Mesothelial cell of epicardium (in vitro differentiated cells): ENCODE measurements at regions not wholly inside any gene's neighbourhood (a gene's known extent, or its start where the extent isn't known, plus 50 kb on each side); places are given as distances from the start of the nearest gene placed in this dataset.

Source experiments
- DNase-seq, 2 experiments: peaks; one replicate each; pipeline ENCODE4 v3.0.0; 2021; ENCODE audit warnings: low spot score in 2 of 2; ENCODE audit not compliant: unreplicated experiment in 2 of 2
- H3K27ac Mint-ChIP-seq: 2 replicates; pipeline ENCODE4 v1.8.0; 2021; ENCODE audit warnings: mixed read lengths
- H3K27me3 Mint-ChIP-seq: 2 replicates; pipeline ENCODE4 v1.8.0; 2021; ENCODE audit warnings: low read depth, mixed read lengths
- H3K36me3 Mint-ChIP-seq: 2 replicates; pipeline ENCODE4 v1.8.0; 2021; ENCODE audit warnings: mixed read lengths
- H3K4me1 Mint-ChIP-seq: 2 replicates; pipeline ENCODE4 v1.8.0; 2021; ENCODE audit warnings: mixed read lengths
- H3K4me3 Mint-ChIP-seq: 2 replicates; pipeline ENCODE4 v1.8.0; 2021; ENCODE audit warnings: mild to moderate bottlenecking, moderate library complexity, mixed read lengths
- H3K9me3 Mint-ChIP-seq: 2 replicates; pipeline ENCODE4 v1.8.0; 2021; ENCODE audit warnings: mixed read lengths
- TF ChIP-seq, protein P1 (sequence below): fragments of 200-600 bp; sonication (generic); IDR thresholded peaks from one replicate; pipeline ENCODE4 v1.5.0; 2021; ENCODE audit warnings: antibody characterized with exemption; ENCODE audit not compliant: unreplicated experiment

DNA sequence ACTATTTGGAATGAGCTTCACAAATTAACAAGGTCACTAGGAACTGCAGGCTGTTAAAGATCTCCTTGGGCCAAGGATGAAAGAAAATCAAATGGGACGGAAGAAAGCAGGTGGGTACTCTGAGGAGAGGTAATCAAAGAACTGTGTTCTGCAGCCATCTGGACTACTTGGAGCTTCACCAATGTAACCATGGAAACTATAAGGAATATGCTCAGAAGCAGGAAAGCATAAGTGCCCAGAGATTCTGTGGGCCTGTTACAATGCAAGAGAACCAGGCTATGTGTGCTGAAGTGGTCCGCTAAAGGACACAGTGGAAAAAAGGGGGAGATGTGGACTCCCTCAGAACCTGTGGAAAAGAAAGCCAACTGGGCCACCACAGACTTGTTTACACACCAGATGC, 238.5 kb downstream of the PTGER3 start:
- Mint-ChIP-seq H3K36me3 (no peaks in the 10 kb centered on the region), H3K4me3 (no peak overlapping the region), H3K4me1 (no peaks in the 10 kb centered on the region), H3K27me3 (peaks cover 10% of the 10 kb centered on the region), H3K9me3 (peaks cover 8% of the 10 kb centered on the region), H3K27ac (no peak overlapping the region)
- DNase-seq, result no peak
- TF ChIP-seq, protein P1, sequence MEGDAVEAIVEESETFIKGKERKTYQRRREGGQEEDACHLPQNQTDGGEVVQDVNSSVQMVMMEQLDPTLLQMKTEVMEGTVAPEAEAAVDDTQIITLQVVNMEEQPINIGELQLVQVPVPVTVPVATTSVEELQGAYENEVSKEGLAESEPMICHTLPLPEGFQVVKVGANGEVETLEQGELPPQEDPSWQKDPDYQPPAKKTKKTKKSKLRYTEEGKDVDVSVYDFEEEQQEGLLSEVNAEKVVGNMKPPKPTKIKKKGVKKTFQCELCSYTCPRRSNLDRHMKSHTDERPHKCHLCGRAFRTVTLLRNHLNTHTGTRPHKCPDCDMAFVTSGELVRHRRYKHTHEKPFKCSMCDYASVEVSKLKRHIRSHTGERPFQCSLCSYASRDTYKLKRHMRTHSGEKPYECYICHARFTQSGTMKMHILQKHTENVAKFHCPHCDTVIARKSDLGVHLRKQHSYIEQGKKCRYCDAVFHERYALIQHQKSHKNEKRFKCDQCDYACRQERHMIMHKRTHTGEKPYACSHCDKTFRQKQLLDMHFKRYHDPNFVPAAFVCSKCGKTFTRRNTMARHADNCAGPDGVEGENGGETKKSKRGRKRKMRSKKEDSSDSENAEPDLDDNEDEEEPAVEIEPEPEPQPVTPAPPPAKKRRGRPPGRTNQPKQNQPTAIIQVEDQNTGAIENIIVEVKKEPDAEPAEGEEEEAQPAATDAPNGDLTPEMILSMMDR, result no peak

GRCh38 chr1:70811815-70812214, 235.8 kb downstream of the PTGER3 start:
- TF ChIP-seq, protein P1, result no peak
- peaks cover 8% of the 10 kb centered on the region for H3K27me3 Mint-ChIP-seq
- H3K4me1 Mint-ChIP-seq, result no peaks in the 10 kb centered on the region
- H3K27ac Mint-ChIP-seq, result no peak overlapping the region
- no peak for DNase-seq
- no peaks in the 10 kb centered on the region for H3K9me3 Mint-ChIP-seq
- H3K4me3 Mint-ChIP-seq, result no peak overlapping the region
- H3K36me3 Mint-ChIP-seq, result no peaks in the 10 kb centered on the region

DNA sequence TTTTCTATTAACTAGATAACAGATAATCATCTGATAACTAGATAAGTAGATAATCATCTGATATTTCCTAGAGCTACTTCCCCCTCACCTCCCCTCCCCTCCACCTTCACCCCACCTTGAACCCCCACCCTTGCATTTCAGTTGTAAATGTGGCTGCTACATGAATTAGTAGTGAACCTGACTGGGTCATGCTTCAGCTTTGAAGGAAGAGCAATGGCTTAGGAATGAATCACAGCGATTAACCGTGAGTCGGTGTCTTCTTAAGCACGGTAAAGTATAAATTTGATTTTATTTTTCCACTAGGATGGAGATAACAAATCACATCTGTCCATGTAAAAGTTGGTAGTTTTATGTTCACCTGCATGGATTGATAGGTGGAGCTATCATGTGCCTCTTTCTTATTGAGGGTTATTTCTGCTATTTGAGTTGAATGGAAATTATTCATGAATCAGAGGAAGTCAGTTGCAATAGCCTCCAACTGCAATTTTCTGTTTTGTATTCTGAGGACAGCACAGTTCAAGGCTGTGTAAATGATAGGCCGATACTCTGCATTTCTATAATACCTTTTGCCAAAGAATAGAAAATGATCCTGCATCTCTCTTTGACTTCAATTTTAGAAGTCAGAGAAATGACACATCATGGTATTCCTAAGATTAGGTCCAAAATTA, 235.0 kb downstream of the PTGER3 start:
- no peaks in the 10 kb centered on the region for H3K9me3 Mint-ChIP-seq
- no peak overlapping the region for H3K4me3 Mint-ChIP-seq
- no peaks in the 10 kb centered on the region for H3K4me1 Mint-ChIP-seq
- DNase-seq, result no peak
- H3K27ac Mint-ChIP-seq, result no peak overlapping the region
- peaks cover 7% of the 10 kb centered on the region for H3K27me3 Mint-ChIP-seq
- no peaks in the 10 kb centered on the region for H3K36me3 Mint-ChIP-seq
- TF ChIP-seq, protein P1, result no peak

DNA sequence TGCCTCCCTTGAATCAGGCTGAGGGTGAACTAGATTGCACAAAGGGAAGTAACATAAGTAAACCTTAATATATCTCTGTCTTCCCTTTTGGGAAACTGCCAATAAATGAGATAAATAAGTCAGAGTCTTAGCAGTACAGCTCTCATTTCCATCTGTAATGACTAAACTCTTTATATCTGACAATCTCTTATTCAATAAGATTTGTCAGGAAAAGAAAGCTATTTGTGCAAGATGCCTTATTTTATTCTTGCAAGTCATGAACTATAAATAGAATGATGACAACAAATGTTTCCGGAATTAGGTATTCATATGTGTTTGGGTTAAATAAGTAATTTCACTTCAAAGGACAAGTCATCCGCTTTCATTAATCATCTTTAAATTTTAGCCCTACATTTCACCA, 229.2 kb downstream of the PTGER3 start:
- no peaks in the 10 kb centered on the region for H3K4me1 Mint-ChIP-seq
- no peak overlapping the region for H3K27ac Mint-ChIP-seq
- DNase-seq, result no peak
- H3K9me3 Mint-ChIP-seq, result no peaks in the 10 kb centered on the region
- H3K4me3 Mint-ChIP-seq, result no peak overlapping the region
- TF ChIP-seq, protein P1, result no peak
- H3K36me3 Mint-ChIP-seq, result no peaks in the 10 kb centered on the region
- H3K27me3 Mint-ChIP-seq, result peaks cover 7% of the 10 kb centered on the region

DNA sequence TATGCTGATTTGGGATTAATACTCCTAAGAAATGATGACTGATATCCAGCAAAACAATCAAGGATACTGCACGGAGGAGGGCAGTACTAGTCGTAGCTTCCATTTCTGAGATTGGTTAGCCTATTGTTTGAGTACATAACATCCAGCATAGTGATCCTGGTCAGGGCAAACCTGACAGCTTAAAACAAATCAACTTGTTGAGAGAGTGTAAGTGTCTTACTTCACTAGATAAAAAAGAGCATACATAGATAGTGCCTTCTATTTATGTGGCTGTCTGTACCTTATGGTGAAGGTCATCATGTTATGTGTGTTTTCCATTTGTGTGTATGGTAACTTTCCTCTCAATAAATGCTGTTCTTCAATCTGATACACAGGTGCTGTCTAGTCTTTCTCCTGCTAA, 228.4 kb downstream of the PTGER3 start:
- no peak for DNase-seq
- peaks cover 7% of the 10 kb centered on the region for H3K27me3 Mint-ChIP-seq
- TF ChIP-seq, protein P1, result no peak
- H3K36me3 Mint-ChIP-seq, result no peaks in the 10 kb centered on the region
- H3K4me1 Mint-ChIP-seq, result no peaks in the 10 kb centered on the region
- H3K4me3 Mint-ChIP-seq, result no peak overlapping the region
- no peak overlapping the region for H3K27ac Mint-ChIP-seq
- H3K9me3 Mint-ChIP-seq, result no peaks in the 10 kb centered on the region

- no peak for DNase-seq
- H3K27me3 Mint-ChIP-seq, result peaks cover 7% of the 10 kb centered on the region
- TF ChIP-seq, protein P1, result no peak
- no peaks in the 10 kb centered on the region for H3K9me3 Mint-ChIP-seq
- H3K27ac Mint-ChIP-seq, result no peak overlapping the region
- H3K36me3 Mint-ChIP-seq, result no peaks in the 10 kb centered on the region
- H3K4me3 Mint-ChIP-seq, result no peak overlapping the region
- H3K4me1 Mint-ChIP-seq, result no peaks in the 10 kb centered on the region
Observed at GRCh38 chr1:70819785-70820184, 227.8 kb downstream of the PTGER3 start.
